ENCODE measurements at regions not wholly inside any gene's neighbourhood (a gene's known extent, or its start where the extent isn't known, plus 50 kb on each side); places are given as distances from the start of the nearest gene placed in this dataset.

- TF ChIP-seq, protein P1, sequence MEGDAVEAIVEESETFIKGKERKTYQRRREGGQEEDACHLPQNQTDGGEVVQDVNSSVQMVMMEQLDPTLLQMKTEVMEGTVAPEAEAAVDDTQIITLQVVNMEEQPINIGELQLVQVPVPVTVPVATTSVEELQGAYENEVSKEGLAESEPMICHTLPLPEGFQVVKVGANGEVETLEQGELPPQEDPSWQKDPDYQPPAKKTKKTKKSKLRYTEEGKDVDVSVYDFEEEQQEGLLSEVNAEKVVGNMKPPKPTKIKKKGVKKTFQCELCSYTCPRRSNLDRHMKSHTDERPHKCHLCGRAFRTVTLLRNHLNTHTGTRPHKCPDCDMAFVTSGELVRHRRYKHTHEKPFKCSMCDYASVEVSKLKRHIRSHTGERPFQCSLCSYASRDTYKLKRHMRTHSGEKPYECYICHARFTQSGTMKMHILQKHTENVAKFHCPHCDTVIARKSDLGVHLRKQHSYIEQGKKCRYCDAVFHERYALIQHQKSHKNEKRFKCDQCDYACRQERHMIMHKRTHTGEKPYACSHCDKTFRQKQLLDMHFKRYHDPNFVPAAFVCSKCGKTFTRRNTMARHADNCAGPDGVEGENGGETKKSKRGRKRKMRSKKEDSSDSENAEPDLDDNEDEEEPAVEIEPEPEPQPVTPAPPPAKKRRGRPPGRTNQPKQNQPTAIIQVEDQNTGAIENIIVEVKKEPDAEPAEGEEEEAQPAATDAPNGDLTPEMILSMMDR (IDR thresholded peaks at IDR 0.05) = no peak
- TF ChIP-seq POLR2AphosphoS5 (IDR thresholded peaks at IDR 0.05; ENCODE audit: insufficient read depth in 1 of 2, low read depth in 1 of 2) = no peak
- no peak for TF ChIP-seq POLR2A (IDR thresholded peaks at IDR 0.05)
These were observed 284.7 kb upstream of the ANO5 start for GRCh38 chr11:21908211-21908610.

Measured in vagina (tissue), 2 donors.